WERI-Rb-1 (cell line): ENCODE measurements at regions not wholly inside any gene's neighbourhood (a gene's known extent, or its start where the extent isn't known, plus 50 kb on each side); places are given as distances from the start of the nearest gene placed in this dataset.

Experiments
- DNase-seq: peaks from one replicate; pipeline ENCODE4 v3.0.0-alpha.2; 2020
- H3K27ac ChIP-seq: fragments of 250-450 bp; sonication (Bioruptor Pico); 2 replicates; pipeline ENCODE4 v1.5.1; 2020; ENCODE audit warnings: mild to moderate bottlenecking, moderate library complexity
- H3K27me3 ChIP-seq: fragments of 250-450 bp; sonication (Bioruptor Pico); 2 replicates; pipeline ENCODE4 v1.5.1; 2021; ENCODE audit warnings: mild to moderate bottlenecking, low read depth, moderate library complexity; ENCODE audit not compliant: insufficient read depth, severe bottlenecking
- H3K36me3 ChIP-seq: fragments of 250-450 bp; sonication (Bioruptor Pico); 2 replicates; pipeline ENCODE4 v1.5.1; 2020; ENCODE audit warnings: mild to moderate bottlenecking, moderate library complexity
- H3K4me3 ChIP-seq: 2 replicates; pipeline ENCODE4 v1.5.1; 2011; ENCODE audit warnings: low read depth, mild to moderate bottlenecking, control low read depth, low read length
- H3K9me3 ChIP-seq: fragments of 250-450 bp; sonication (Bioruptor Pico); 2 replicates; pipeline ENCODE4 v1.5.1; 2021; ENCODE audit warnings: mild to moderate bottlenecking, moderate library complexity; ENCODE audit not compliant: severe bottlenecking
- CTCF ChIP-seq: IDR thresholded peaks from 2 replicates; pipeline ENCODE4 v1.5.1; 2011; ENCODE audit warnings: low read depth, mild to moderate bottlenecking, control low read depth, inconsistent platforms, low read length

GRCh38 chr4:133390198-133390855 lies 241.2 kb downstream of the PCDH10 start:
- no peaks in the 10 kb centered on the region for H3K27me3 ChIP-seq
- no peaks in the 10 kb centered on the region for H3K36me3 ChIP-seq
- no peak for TF ChIP-seq CTCF
- no peak overlapping the region for H3K27ac ChIP-seq
- H3K4me3 ChIP-seq, result no peak overlapping the region
- no peak for DNase-seq
- H3K9me3 ChIP-seq, result peaks cover 4% of the 10 kb centered on the region

- Histone ChIP-seq H3K27ac (no peak overlapping the region), H3K36me3 (no peaks in the 10 kb centered on the region), H3K27me3 (no peaks in the 10 kb centered on the region), H3K9me3 (peaks cover 4% of the 10 kb centered on the region), H3K4me3 (no peak overlapping the region)
- DNase-seq, result no peak
- TF ChIP-seq CTCF, result no peak
Observed at GRCh38 chr4:133389029-133389428, 239.9 kb downstream of the PCDH10 start.

GRCh38 chr4:133385161-133385954 lies 236.3 kb downstream of the PCDH10 start:
- Histone ChIP-seq H3K4me3 (no peak overlapping the region), H3K9me3 (peaks cover 4% of the 10 kb centered on the region), H3K27me3 (no peaks in the 10 kb centered on the region), H3K36me3 (no peaks in the 10 kb centered on the region), H3K27ac (no peak overlapping the region)
- no peak for TF ChIP-seq CTCF
- no peak for DNase-seq

GRCh38 chr4:133379681-133380438 lies 230.8 kb downstream of the PCDH10 start:
- H3K9me3 ChIP-seq, result no peaks in the 10 kb centered on the region
- H3K27me3 ChIP-seq, result no peaks in the 10 kb centered on the region
- TF ChIP-seq CTCF, result no peak
- H3K4me3 ChIP-seq, result no peak overlapping the region
- no peaks in the 10 kb centered on the region for H3K36me3 ChIP-seq
- DNase-seq, result no peak
- H3K27ac ChIP-seq, result no peak overlapping the region

GRCh38 chr4:133377286-133377685 lies 228.2 kb downstream of the PCDH10 start:
- H3K9me3 ChIP-seq, result no peaks in the 10 kb centered on the region
- no peak for TF ChIP-seq CTCF

More at GRCh38 chr4:133377286-133377685, 228.2 kb downstream of the PCDH10 start:
- no peak overlapping the region for H3K27ac ChIP-seq
- no peak for DNase-seq
- H3K4me3 ChIP-seq, result no peak overlapping the region
- H3K27me3 ChIP-seq, result no peaks in the 10 kb centered on the region
- no peaks in the 10 kb centered on the region for H3K36me3 ChIP-seq
